Spleen (tissue), 7 donors: ENCODE measurements at regions not wholly inside any gene's neighbourhood (a gene's known extent, or its start where the extent isn't known, plus 50 kb on each side); places are given as distances from the start of the nearest gene placed in this dataset.

Experiments used
- CTCF ChIP-seq, 11 experiments: fragments of 200-600 bp in 7 of 11; fragments of 450-650 bp in 4 of 11; sonication (generic) in 4 of 11; IDR thresholded peaks in 8 of 11; conservative IDR thresholded peaks in 3 of 11; 1 replicate in 7 of 11; 2 replicates in 4 of 11; pipeline versions ENCODE4 v1.4.0 to v1.8.0; 2016 to 2021; ENCODE audit warnings: antibody characterized with exemption in 11 of 11, inconsistent platforms in 4 of 11, mild to moderate bottlenecking in 1 of 11
- POLR2A ChIP-seq, 3 donors: fragments of 450-650 bp; IDR thresholded peaks; one replicate each; pipeline ENCODE4 v1.5.1; 2017; ENCODE audit warnings: antibody characterized with exemption in 3 of 3, mild to moderate bottlenecking in 1 of 3
- POLR2AphosphoS5 ChIP-seq, 3 donors: sonication (generic); formaldehyde crosslinking; IDR thresholded peaks; one replicate each; pipeline ENCODE4 v1.5.1; 2017; ENCODE audit warnings: antibody characterized with exemption in 3 of 3
- donor health status: DM: no; HTN: no; CAD: no; lungs with moderate emphysema.
- donor health status: DM: no; HTN: no; CAD: no.
- donor health status: DM: no; HTN: no; CAD: no.

DNA sequence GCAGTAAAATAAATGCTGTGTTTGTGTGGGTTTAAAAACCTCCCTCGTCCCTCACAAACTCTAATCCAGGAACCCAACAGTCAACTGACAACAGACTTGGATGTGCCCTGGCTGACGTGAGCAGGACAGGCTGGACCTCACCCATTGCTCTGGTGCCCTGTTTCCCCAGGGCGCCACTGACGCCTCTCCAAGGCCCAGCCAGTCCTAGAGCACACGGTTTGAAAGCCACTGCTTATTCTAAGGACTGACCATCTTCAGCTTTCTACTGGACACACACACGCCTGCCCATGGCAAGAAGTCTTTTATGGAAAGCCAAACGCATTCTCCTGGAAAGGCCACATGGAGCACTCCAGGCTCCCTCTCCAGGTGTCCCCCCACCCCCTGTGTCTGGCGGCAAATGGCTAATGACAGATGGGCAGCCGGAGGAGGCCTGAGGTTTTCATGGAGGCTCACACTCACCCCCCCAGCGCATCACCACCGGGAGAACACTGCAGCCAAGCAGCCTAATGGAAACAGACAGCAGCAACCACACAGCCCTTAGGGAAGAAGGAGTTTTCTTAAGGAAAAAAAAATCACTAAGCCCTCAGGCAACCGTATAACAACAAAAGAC, 319.2 kb downstream of the SOX9 start:
- TF ChIP-seq CTCF (IDR thresholded peaks at IDR 0.05 in 8 of 11, conservative IDR thresholded peaks at IDR 0.05 in 3 of 11) (no peak), POLR2AphosphoS5 (IDR thresholded peaks at IDR 0.05) (no peak), POLR2A (IDR thresholded peaks at IDR 0.05) (no peak)
